WTC11 (cell line): ENCODE measurements at regions not wholly inside any gene's neighbourhood (a gene's known extent, or its start where the extent isn't known, plus 50 kb on each side); places are given as distances from the start of the nearest gene placed in this dataset.

Experiments
- CTCF ChIP-seq: fragments of 200-600 bp; IDR thresholded peaks from 2 replicates; pipeline ENCODE4 v1.8.0; 2022; ENCODE audit warnings: antibody characterized with exemption
- RELA ChIP-seq: sonication (generic); formaldehyde crosslinking; IDR thresholded peaks from 2 replicates; pipeline ENCODE4 v1.8.1; 2022; ENCODE audit warnings: missing genetic modification reagents, mild to moderate bottlenecking, borderline replicate concordance
- TF ChIP-seq, protein P1 (sequence below): sonication (generic); formaldehyde crosslinking; IDR thresholded peaks from 2 replicates; pipeline ENCODE4 v1.8.0; 2022; ENCODE audit warnings: missing genetic modification reagents
- TF ChIP-seq, protein P2 (sequence below): sonication (generic); formaldehyde crosslinking; IDR thresholded peaks from 2 replicates; pipeline ENCODE4 v1.8.1; 2022; ENCODE audit warnings: missing genetic modification reagents, borderline replicate concordance

GRCh38 chr13:47178090-47178950 lies 281.5 kb upstream of the HTR2A start:
- TF ChIP-seq, protein P1, sequence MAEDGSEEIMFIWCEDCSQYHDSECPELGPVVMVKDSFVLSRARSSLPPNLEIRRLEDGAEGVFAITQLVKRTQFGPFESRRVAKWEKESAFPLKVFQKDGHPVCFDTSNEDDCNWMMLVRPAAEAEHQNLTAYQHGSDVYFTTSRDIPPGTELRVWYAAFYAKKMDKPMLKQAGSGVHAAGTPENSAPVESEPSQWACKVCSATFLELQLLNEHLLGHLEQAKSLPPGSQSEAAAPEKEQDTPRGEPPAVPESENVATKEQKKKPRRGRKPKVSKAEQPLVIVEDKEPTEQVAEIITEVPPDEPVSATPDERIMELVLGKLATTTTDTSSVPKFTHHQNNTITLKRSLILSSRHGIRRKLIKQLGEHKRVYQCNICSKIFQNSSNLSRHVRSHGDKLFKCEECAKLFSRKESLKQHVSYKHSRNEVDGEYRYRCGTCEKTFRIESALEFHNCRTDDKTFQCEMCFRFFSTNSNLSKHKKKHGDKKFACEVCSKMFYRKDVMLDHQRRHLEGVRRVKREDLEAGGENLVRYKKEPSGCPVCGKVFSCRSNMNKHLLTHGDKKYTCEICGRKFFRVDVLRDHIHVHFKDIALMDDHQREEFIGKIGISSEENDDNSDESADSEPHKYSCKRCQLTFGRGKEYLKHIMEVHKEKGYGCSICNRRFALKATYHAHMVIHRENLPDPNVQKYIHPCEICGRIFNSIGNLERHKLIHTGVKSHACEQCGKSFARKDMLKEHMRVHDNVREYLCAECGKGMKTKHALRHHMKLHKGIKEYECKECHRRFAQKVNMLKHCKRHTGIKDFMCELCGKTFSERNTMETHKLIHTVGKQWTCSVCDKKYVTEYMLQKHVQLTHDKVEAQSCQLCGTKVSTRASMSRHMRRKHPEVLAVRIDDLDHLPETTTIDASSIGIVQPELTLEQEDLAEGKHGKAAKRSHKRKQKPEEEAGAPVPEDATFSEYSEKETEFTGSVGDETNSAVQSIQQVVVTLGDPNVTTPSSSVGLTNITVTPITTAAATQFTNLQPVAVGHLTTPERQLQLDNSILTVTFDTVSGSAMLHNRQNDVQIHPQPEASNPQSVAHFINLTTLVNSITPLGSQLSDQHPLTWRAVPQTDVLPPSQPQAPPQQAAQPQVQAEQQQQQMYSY (CRISPR knock-in tag), result no peak
- no peak for TF ChIP-seq CTCF
- no peak for TF ChIP-seq RELA (CRISPR knock-in tag)
- TF ChIP-seq, protein P2, sequence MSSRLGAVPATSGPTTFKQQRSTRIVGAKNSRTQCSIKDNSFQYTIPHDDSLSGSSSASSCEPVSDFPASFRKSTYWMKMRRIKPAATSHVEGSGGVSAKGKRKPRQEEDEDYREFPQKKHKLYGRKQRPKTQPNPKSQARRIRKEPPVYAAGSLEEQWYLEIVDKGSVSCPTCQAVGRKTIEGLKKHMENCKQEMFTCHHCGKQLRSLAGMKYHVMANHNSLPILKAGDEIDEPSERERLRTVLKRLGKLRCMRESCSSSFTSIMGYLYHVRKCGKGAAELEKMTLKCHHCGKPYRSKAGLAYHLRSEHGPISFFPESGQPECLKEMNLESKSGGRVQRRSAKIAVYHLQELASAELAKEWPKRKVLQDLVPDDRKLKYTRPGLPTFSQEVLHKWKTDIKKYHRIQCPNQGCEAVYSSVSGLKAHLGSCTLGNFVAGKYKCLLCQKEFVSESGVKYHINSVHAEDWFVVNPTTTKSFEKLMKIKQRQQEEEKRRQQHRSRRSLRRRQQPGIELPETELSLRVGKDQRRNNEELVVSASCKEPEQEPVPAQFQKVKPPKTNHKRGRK (CRISPR knock-in tag), result no peak
